ENCODE measurements at regions not wholly inside any gene's neighbourhood (a gene's known extent, or its start where the extent isn't known, plus 50 kb on each side); places are given as distances from the start of the nearest gene placed in this dataset.

DNA sequence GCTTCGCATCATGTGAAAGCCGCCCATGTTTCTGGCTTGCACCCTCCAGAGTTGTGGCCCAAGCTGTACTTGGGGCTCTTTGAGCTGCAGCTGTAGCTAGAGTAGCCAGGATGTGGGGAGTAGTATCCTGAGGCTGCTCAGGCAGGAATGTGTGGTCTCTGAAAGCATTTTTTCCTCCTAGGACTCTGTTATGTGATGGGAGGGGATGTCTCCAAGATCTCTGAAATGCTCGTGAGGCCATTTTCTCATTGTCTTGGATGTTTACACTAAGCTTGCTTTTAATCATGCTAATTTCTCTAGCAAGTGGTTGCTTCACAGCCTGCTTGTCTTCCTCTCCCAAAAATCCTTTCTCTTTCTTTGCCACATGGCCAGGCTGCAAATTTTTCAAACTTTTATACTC, 687.6 kb downstream of the DCDC2C start:
- no peak for DNase-seq

DNA sequence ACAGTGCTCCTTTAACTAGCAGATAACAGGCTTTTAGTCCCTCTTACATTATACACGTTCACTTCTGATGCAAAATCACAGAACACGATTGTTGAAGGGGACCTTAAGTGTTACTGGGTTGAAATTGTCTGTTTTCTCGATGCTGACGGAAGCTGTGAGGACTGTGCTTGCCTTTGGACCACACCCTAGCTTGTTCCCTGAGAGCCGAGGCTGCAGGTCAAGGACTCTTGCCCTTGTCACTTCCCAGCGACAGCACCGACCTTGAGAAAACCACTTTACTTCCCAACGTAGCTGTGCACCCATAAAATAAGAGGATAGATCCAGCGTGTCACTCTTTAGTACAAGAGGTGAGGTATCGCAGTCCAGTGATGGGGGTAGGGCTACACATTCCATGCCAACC, 701.0 kb downstream of the DCDC2C start:
- DNase-seq, result no peak

DNA sequence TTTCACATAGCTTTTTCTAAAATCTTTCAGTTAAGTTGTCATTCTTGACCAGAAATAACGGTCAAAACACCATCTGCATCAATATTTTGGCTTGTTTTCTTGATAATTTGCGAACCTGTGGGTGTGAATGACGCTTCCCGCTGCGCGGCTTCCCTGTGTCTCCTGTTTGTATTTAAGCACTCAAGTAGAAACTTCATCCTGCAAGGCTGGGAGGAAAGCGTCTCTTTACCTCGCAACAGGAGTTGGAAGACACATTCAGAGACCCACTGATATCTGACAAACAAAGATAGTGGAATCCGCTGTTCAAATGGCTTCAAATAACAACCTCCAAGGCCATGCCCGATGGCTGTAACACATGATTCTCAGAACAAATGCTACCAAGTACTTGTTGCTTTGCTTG, 704.9 kb downstream of the DCDC2C start:
- DNase-seq, result peak; percentile 30

DNA sequence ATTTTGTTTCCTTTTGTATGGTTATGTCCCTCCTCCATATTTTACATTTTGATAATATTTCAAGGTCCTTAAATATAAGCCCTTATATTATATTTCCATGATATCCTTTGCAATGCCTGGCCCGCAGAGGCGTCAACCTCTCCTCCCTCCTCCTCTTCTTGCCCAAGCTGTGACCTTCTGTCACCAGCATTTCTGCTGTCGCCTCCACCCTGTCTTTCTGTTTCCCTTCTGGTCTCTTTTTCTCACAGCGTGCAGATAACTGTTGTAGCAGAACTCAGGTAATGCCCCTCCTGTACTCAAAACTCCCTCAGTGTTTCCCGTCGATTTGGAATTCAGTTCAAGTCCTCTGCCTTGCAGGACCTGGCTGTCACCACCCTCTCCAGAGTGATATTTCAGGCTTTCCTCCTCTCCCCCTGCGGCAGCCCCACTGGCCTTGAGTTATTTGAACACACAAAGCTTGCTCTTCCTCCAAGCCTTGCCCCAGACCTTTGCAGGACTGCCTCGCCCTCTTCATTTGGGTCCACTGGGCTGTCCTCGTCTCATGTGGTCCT, 709.3 kb downstream of the DCDC2C start:
- DNase-seq, result peak; percentile 11

DNA sequence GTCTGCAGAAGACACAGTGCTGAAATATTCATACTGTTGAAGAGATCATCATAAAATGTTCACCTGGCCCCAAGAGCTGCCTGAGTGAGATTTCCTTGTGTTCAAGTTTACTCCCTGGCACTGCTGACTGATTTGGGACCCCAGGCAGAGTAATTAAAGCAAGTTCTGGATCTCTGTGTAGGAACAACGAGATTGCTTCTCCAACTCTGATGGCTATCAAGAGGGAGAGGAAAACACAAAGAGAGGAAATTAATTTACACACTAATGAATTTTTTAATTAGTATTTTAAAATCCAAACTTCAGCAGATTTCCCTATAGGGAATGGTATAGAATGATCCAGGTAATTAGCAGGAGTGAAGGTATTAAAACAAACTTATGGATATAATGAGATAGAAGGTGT, 711.8 kb downstream of the DCDC2C start:
- no peak for DNase-seq

DNA sequence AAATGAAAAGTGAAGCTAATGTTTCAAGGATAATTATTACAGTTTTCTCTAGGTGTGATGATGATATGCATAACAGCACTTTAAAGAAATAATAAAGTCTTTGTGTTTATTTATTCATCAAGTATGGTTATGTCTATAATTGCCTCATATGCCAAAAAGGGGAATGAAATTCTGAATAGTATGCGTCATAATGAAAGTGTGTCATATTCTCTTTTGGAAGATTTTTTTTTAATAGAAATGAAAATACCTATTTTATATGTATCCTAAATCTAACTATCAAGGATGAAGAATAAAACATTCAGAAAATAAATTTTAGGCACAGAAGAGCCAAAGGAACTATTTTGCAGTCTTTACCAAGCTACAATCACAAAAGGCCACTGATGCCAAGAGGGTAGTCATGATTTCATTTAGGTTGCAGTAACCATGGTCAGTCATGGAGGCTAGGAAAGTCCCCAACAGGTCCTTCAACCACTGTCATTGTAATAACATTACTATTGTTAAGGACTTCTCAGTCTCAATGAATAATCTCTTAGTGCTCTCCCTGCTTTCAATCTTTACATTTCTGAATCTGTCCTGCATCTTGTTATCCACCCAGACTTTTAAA, 712.5 kb downstream of the DCDC2C start:
- DNase-seq, result no peak

DNA sequence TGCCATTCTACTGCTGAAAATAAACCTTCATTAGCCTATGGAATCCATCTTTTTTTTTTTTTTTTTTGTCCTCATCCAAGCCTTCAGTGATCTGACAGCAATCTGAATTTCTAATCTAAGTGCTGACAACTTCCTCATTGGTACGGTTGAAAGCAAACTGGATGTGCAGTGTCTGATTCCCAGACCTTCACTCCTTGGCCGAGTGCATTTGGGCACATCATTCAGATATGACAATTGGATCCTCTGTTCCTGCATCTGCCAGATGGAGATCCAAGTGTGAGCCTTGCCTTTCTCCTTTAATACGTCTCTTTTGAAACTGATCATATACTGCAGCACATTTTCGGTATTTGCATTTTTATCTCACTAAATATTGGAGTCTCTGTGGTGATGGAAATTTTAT, 713.1 kb downstream of the DCDC2C start:
- no peak for DNase-seq

DNA sequence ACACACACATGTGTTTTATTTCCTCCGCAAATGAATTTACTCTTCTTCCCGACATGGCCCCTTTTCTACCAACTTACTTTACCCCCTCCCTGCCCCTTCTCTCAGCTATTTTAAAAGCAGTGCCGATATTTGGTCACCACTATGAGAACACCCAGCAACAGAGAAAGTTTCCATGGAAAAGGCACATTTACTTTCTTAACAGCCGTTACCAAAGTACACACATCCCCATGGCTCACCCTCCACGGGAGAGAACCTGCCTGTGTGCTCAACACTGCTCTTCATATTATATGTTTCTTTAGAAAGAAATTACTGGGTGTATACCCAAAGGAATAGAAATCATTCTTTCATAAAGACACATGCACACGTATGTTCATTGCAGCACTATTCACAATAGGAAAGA, 714.4 kb downstream of the DCDC2C start:
- no peak for DNase-seq

DNA sequence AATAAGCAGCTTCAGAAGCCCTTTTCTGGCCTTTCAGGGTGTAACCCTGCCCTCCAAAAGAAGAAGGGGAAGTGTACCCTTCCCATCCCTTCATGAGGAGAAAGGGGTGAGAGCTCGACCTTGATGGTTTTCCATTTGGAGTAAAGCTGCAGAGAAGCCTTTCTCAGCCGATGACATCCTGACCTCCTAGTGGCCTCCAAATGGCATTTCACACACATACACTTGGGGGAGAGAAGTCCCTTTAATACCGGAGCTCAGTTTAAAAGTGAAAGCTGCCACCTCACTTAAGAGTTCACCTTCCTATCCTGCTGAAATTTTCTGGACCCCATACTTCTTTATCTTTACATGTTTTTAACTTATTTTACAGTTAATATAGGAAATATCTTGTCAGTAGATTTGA, 716.7 kb downstream of the DCDC2C start:
- no peak for DNase-seq

DNA sequence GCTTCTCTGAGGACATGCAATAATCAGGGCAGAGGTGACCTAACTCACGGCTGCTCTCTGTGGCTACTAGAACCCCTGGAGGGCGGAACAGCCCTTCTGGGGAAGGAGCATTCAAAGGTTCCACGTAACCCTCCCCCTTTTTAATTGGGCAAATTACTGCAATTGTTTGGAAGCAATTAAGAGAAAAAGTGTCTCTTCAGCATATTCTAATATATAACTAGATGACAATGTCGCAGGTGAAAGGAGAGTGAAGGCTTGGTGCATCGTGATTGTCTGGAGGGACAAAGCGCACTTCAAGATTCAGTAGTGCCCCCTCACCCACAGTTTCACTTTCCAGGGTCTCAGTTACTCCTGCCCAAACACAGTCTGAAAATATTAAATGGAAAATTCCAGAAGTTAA, 720.8 kb downstream of the DCDC2C start:
- DNase-seq, result no peak

DNA sequence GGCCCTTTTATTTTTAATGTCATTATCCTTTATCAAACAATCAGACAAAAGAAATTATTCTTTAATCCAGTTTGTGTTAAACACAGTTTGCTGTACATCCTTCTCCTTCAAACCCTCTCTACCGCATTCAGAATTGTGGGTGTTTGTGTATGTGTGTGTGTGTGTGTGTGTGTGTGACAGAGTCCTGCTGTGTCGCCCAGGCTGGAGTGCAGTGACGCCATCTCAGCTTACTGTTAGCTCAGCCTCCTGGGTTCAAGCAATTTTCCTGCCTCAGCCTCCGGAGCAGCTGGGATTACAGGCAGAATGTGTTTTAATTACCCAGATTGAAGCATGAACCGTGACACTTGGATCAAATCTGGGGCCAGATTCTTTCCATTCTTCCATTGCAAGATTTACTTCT, 723.7 kb downstream of the DCDC2C start:
- DNase-seq, result no peak

DNA sequence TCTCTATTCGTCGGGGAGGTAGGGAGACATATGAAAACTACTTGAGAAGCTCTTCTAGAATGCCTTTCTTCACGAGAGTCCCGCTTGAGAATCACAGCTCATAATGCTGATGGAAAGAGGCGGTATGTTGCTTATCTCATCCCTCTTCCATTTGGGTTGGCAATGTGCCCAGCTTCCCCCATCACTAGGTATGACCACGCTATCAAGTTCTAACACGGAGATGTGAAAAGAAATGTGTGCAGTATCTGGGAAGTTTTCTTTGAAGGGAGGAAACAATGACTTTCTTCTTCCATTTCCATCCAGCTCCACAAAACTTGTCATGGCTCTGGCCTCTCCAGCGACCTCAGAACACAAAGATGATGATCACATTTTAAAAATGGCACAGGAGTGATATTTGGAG, 742.4 kb downstream of the DCDC2C start:
- DNase-seq, result peak; percentile 26

DNA sequence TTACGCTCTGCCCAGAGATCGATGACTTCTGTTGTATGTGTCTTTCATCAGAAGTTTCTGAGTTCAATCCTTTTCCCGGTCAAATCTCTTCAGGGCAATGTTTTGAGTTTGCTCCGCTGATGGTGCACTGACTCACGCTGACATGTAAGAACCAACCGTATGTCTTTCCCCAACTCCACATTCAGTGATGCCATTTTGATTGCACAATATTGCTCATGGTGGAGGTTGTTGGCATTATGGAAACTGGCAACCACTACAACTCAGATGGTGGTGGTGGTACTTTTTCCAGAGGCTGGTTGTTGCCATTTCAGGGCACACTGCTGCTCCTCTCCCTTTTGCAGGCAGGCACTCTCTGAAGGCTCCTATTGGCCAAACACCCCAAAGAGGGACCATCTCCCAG, 751.5 kb downstream of the DCDC2C start:
- DNase-seq, result no peak

DNA sequence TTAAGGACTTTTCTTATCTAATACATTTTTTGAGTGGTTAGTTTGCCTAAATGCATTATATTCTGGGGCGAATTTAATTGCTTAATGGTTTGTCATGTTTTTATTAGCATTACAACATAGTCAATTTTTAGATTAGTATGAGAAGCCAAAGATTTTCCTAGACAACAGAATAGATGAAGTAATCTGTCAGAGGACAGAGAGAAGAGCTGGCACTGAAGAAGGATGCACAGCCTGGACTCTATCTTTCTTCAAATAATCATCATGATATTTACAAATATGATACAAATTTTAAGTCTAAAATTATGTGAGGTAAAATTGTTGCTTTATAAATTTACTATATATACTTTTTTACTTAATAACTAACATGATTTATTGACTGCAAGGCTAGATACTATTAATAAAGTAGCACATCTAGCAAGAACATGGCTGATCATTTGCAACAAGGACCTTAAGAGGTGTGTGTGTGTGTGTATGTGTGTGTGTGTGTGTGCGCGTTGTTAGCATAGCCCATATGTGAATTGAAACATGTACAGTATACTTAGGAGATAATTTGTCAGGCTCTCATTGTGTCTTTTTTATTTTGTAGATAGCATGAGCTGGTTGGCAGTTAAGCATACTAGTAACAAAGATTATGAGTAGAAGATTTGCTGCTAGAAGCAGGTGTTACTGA, 752.2 kb downstream of the DCDC2C start:
- DNase-seq, result no peak

DNA sequence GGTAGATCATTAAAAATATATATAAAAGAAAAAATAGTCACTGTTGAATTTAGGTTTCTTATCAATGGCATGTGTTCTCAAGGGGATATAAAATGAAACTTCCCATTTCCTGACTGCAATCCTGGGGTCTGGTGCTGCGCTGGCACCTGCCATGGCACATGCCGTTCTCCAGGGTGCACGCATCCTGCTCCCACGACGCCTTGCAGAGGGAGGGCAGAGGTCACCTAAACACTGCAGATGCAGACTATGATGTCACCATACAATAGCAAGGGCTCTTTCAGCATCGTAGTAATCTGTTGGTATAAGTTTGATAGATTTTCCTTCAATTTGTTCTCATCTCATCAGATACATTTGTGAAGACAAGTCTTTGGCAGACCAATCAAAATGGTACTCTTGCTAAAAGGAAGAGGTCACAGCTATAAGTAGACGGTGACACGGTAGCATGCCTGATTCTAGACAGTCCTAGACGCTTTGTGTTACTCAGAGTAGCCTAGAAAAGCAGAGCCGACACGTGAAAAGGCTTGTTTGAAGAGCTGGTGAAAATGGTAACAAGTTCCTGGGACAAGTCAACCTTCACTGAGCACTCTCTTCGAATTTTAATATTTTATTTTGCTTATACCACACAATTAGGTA, 761.4 kb downstream of the DCDC2C start:
- no peak for DNase-seq

DNA sequence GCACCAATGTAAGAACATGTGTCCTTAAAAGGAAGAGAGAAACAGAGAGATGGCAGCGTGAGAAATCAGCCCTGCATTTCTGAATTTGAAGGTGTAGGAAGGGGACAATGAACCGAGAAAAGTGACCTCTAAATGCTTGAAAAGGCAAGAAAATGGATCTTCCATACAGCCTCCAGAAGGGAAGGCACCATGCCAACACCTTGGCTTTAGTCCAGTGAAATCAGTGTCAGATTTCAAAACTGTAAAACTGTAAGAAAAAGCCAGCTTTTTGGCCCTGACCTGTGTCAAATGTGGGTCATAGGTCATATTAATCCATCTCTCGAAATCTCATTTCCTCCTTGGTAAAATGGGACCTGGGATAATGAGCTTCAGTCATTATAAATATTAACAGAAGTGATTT, 762.3 kb downstream of the DCDC2C start:
- DNase-seq, result peak; percentile 82

DNA sequence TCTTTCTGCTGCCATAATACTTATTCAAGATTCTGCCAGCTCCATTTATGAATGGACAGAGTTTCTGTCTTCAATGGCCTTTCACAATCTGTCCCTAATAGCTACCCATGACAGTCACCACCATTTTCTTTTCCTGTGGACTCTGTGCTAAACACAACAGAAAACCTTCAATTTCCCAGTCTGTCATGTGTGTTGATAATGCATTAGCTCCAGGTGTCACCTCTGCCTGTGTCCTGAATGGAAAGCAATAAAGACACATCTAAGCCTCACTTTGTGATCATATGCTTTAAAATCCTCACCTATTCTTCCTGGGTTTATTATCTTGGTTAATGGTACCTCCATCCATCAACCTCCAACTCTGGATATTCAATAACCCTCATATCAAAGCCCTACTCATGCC, 772.2 kb downstream of the DCDC2C start:
- DNase-seq, result no peak

DNA sequence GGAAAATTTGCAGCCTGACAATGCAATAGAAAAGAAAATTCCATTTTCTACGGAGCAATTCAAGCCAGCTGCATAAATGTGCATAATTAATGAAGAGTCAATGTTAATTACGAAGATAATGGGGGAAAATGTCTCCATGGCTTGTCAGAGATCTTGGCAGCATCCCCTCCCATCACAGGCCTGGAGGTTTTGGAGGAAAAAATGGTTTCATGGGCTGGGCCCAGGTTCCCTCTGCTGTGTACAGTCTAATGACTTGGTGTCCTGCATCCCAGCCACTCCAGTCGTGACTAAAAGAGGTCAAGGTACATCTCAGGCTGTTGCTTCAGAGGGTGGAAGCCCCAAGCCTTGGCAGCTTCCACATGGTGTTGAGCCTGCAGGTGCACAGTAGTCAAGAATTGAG, 779.7 kb downstream of the DCDC2C start:
- no peak for DNase-seq

DNA sequence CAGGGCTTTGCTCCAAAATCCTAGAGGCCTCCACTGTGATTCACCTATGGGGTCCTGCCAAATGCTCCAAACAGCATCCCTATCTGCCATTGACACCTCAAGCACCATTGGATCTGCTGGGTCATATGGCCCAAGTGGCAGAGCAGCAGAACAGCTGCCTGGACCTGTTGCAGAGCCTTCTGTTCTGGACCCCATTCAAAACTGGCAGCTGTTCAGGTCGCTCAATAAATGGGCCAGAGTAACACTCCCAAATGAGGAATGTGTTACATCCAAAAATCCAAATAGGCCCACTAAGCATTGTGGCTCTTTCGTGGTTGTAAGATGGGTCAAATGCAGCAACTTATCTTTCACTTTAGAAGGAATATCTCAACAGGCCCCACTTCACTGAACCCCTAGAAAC, 783.6 kb downstream of the DCDC2C start:
- DNase-seq, result peak; percentile 15

DNA sequence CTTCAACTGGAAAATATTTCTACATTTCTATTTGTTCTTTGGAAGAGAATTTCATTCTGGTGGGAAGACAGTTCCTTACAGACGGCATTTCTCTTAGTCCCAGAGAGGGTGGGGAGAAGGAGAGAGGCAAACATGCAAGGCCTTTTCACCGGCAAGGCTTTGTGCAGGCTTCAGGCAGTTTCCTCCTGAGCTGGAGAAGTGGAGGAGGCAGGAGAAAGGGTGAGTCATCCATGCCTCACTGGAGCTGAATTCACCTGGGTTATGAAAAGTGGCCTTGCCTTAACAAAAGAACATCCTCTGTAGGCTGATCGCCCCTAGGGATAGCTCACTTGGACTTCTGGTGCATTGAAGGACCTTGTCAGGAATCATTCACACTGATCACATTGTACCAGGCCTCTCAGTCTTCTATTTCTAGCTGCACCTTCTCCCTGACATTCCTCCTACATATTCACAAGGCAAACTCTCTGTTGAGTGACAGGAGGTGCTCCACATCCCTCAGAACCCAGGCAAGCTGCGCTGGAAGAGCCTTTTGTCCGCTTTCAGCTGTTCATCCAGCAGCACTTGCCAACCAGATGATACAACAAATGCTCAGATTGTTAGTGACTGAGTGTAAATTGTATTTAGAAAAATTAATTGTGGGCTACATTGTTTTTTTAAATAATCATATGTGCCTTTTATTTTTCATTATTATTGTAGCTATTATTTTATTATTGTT, 796.1 kb downstream of the DCDC2C start:
- DNase-seq, result no peak

DNA sequence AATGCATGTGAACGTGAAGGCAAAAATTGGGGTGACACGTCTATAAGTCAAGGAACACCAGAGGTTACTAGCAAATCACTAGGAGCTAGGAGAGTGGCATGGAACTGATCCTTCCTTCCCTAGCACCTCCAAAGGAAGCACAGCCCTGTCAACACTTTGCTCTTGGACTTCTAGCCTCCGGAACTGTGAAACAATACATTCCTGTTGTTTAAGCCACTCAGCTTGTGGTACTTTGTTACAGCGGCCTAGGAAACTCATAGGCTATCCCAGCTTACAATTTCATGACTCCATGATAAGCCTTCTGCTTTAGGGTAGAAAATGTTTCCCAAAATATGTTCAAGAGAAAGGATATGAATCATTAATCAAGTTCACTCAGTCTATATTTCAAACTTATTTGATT, 798.1 kb downstream of the DCDC2C start:
- DNase-seq, result no peak

DNA sequence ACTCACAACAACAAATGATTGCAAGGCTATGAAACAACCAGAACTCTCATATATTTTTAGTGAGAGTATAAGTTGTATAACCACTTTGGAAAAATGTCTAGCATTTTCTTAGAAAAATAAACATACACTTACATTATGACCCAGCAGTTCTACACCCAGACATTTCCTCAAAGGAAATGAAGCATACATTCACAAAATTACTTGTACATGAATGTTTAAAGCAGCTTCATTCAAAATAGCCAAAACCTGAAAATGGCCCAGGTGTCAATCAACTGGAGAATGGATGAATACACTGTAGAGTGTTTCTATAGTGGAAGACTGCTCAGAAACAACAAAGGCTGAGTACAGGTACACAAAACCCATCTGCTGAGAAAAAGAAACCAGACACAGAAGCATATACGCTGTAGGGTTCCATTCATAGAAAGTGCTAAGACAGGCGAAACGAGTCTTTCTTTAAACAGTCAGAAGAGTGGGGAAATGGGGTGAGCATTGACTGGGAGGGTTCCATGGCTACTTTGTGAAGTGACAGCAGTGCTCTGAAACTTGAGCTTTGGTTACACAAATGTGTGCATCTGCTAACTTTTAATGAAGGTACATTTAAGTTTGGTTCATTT, 799.0 kb downstream of the DCDC2C start:
- peak; percentile 32 for DNase-seq

DNA sequence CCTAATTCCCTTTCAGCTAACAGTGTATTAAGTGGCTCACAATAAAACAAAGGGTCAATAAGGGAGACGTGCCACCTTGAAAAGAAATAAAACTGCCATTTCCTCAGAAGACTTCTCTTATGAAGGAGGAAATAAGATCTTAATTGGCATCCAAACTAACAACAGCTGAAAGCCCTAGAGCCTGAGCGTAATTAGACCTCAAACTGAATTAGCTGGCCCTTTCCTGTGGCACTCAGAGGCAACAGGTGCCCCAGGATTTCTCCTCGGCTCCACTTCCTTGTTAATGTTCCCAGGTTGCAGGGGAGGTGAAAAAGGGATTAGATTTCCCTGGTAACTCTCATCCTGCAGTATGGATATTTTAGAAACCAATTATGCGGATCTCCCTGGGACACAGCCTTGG, 804.3 kb downstream of the DCDC2C start:
- peak; percentile 65 for DNase-seq

All from NCI-H2171 treated with DMSO at 0.1 percent for 48 hours (cell line).